ENCODE measurements at regions not wholly inside any gene's neighbourhood (a gene's known extent, or its start where the extent isn't known, plus 50 kb on each side); places are given as distances from the start of the nearest gene placed in this dataset.

DNA sequence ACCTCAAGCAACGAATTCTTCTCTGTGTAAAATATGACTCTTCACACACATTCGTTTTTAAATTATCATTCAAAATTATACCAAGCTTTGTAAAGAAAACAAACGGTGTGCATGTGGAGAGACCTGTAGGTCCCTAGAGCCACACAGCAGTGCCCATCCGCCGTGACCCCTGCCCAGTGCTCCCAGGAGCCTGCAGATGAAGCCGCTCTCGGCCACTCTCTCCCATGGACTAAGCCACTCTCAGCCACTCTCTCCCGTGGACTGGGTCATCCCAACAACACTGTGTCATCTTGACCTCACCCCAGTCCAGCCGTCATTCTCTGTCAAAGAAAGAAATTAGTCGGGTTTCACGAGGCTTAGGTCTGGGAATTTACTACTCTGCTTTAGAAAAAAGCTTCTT lies 391.6 kb downstream of the BRD1 start:
- Histone ChIP-seq H3K9me3 (no peaks in the 10 kb centered on the region), H3K27ac (no peak overlapping the region), H3K36me3 (ENCODE audit: insufficient read depth in 1 of 2, low read depth in 1 of 2) (no peaks in the 10 kb centered on the region), H3K4me3 (no peak overlapping the region), H3K4me1 (no peaks in the 10 kb centered on the region), H3K27me3 (ENCODE audit: insufficient read depth in 3 of 3, low read length in 2 of 3) (peaks cover 0 to 5% (median 3%) of the 10 kb centered on the region in 3 donors)
- DNase-seq (no peak), ATAC-seq (no peak)
- TF ChIP-seq, protein P1, sequence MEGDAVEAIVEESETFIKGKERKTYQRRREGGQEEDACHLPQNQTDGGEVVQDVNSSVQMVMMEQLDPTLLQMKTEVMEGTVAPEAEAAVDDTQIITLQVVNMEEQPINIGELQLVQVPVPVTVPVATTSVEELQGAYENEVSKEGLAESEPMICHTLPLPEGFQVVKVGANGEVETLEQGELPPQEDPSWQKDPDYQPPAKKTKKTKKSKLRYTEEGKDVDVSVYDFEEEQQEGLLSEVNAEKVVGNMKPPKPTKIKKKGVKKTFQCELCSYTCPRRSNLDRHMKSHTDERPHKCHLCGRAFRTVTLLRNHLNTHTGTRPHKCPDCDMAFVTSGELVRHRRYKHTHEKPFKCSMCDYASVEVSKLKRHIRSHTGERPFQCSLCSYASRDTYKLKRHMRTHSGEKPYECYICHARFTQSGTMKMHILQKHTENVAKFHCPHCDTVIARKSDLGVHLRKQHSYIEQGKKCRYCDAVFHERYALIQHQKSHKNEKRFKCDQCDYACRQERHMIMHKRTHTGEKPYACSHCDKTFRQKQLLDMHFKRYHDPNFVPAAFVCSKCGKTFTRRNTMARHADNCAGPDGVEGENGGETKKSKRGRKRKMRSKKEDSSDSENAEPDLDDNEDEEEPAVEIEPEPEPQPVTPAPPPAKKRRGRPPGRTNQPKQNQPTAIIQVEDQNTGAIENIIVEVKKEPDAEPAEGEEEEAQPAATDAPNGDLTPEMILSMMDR (IDR thresholded peaks at IDR 0.05): no peak
- WGBS, 3 donors: 69 to 73% (median 70%) methylated on average over 11 of the region's 11 CpGs
- intact Hi-C loops (cut with DNase I): no loop called here

DNA sequence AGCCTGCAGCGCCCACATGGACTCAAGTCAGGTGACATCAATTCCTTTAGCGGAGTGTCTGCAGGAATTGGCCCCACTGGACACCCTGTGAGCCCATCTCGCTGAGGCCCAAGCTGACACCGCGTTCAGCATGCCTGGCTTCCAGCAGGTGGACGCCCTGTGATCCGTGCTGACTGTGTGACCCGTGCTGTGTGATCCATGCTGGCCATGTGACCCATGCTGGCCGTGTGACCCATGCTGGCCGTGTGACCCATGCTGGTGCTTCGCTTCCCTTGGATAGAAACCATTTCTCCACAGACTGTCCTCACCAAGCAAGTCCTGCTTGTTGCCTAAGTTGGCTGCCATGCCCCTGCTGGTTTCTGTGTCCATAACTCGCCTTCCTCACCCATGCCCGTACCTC lies 392.1 kb downstream of the BRD1 start:
- Histone ChIP-seq H3K27me3 (ENCODE audit: insufficient read depth in 3 of 3, low read length in 2 of 3) (peaks cover 0 to 5% (median 3%) of the 10 kb centered on the region in 3 donors), H3K4me1 (no peaks in the 10 kb centered on the region), H3K27ac (no peak overlapping the region), H3K4me3 (no peak overlapping the region), H3K9me3 (no peaks in the 10 kb centered on the region), H3K36me3 (ENCODE audit: insufficient read depth in 1 of 2, low read depth in 1 of 2) (no peaks in the 10 kb centered on the region)
- no peak for ATAC-seq
- intact Hi-C loops (cut with DNase I): no loop called here
- DNase-seq: no peak
- TF ChIP-seq, protein P1 (IDR thresholded peaks at IDR 0.05): no peak
- 76 to 81% (median 80%) methylated on average over 13 of the region's 13 CpGs for WGBS, 3 donors

DNA sequence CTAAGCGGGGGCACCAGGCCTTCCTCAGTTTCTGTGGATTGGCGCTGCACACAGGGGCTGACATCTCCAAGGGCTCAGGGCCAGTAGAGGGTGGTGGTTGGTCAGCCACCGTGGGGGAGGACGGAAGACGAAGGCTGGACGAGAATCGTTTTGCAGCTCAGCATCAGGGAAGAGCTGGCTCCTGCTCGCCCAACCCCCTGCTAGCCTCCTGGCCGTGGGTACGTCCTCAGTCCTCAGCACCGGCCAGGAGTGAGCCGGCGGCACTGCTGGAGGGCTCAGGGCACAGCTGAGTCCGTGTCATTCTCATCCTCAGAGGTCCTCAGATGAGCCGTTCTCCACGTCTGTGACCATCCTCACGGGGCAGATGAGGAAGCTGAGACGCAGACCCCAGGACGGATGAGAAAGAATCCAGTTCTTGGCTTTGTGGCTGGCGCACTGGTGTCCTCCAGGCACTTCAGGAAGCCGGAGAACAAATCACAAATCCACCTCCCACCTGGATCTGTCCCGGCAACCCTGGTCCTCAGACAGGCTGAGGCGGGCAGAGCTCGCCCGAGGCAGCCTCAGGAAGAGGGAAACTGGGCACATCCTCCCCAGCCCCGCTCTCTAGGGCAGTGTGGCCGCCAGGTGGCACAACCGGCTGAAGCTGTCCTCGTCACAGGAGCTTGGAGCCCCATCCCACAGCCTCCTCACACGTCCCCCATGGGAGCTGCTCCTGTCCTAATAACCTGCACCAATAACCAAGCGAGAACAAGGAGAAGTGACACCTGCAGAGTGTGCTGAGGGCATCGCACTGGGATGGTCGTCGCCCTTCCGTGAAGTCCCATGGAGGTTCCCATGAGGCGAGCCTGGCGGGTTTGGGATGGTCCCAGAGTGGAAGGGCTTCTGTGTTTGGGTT lies 393.7 kb downstream of the BRD1 start:
- TF ChIP-seq, protein P1 (IDR thresholded peaks at IDR 0.05): no peak
- intact Hi-C loops (cut with DNase I): no loop called here
- peaks cover 0 to 7% (median 5%) of the 10 kb centered on the region in 3 donors for H3K27me3 ChIP-seq (ENCODE audit: insufficient read depth in 3 of 3, low read length in 2 of 3)

DNA sequence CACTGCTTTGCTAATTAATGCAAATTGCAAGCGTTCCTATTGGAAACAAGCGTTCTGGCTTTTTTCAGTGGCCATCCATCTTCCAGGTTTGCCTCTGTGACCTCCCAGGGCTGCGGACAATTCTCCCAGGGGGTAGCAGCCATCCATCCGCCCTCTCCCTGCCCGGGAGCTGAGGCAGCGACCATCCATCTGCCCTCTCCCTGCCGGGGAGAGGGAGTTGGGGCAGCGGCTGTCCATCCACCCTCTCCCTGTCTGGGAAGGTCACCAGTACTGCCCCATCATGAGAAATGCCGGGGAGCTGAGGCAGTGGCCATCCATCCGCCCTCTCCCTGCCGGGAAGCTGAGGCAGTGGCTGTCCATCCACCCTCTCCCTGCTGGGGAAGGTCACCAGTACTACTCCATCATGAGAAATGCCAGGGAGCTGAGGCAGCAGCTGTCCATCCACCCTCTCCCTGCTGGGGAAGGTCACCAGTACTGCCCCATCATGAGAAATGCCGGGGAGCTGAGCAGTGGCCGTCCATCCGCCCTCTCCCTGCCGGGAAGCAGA lies 394.7 kb downstream of the BRD1 start:
- H3K4me1 ChIP-seq: no peaks in the 10 kb centered on the region
- no peaks in the 10 kb centered on the region for H3K36me3 ChIP-seq (ENCODE audit: insufficient read depth in 1 of 2, low read depth in 1 of 2)
- intact Hi-C loops (cut with DNase I): no loop called here
- H3K27me3 ChIP-seq (ENCODE audit: insufficient read depth in 3 of 3, low read length in 2 of 3): peaks cover 0 to 13% (median 5%) of the 10 kb centered on the region in 3 donors
- ATAC-seq (no peak), DNase-seq (no peak)
- WGBS, 3 donors: 44 to 52% (median 50%) methylated on average over 10 to 14 of the region's 15 CpGs
- no peak overlapping the region for H3K4me3 ChIP-seq
- TF ChIP-seq, protein P1 (IDR thresholded peaks at IDR 0.05): no peak
- no peaks in the 10 kb centered on the region for H3K9me3 ChIP-seq
- H3K27ac ChIP-seq: no peak overlapping the region

More for the DNA sequence above, 393.7 kb downstream of the BRD1 start:
- DNase-seq (no peak), ATAC-seq (no peak)
- WGBS, 3 donors: 75 to 85% (median 82%) methylated on average over 37 of the region's 37 CpGs
- Histone ChIP-seq H3K36me3 (ENCODE audit: insufficient read depth in 1 of 2, low read depth in 1 of 2) (no peaks in the 10 kb centered on the region), H3K27ac (no peak overlapping the region), H3K4me1 (no peaks in the 10 kb centered on the region), H3K4me3 (no peak overlapping the region), H3K9me3 (no peaks in the 10 kb centered on the region)

Measured in psoas muscle (tissue), 7 donors.